Lower leg skin (tissue), 3 donors: ENCODE measurements at regions not wholly inside any gene's neighbourhood (a gene's known extent, or its start where the extent isn't known, plus 50 kb on each side); places are given as distances from the start of the nearest gene placed in this dataset.

Experiments
- CTCF ChIP-seq, 3 donors: fragments of 450-650 bp; IDR thresholded peaks; one replicate each; pipeline ENCODE4 v1.5.1; 2016; ENCODE audit warnings: antibody characterized with exemption in 3 of 3, mild to moderate bottlenecking in 3 of 3, moderate library complexity in 2 of 3
- POLR2A ChIP-seq, 2 donors: fragments of 450-650 bp; IDR thresholded peaks; one replicate each; pipeline ENCODE4 v1.6.1; 2016 to 2017; ENCODE audit warnings: antibody characterized with exemption in 2 of 2, mild to moderate bottlenecking in 1 of 2, moderate library complexity in 1 of 2

- no peak for TF ChIP-seq POLR2A (IDR thresholded peaks at IDR 0.05)
- TF ChIP-seq CTCF (IDR thresholded peaks at IDR 0.05) = no peak
Observed at GRCh38 chr2:17208511-17208910, 309.7 kb downstream of the RAD51AP2 start.
